Kidney (tissue), 13 donors: ENCODE measurements at regions not wholly inside any gene's neighbourhood (a gene's known extent, or its start where the extent isn't known, plus 50 kb on each side); places are given as distances from the start of the nearest gene placed in this dataset.

Experiments
- DNase-seq, 5 donors: peaks; one replicate each; pipeline ENCODE4 v3.0.0-alpha.2; 2013 to 2020
- FAIRE-seq: peaks from 2 replicates; lab custom pipeline; 2012; peaks lifted over from hg19 to GRCh38; lab: Jason Lieb, UNC
- H3K27ac ChIP-seq, 2 donors: one replicate each; pipeline ENCODE4 v1.7.0; 2013; ENCODE audit warnings: low read depth in 2 of 2, low read length in 2 of 2, inconsistent platforms in 1 of 2
- H3K27me3 ChIP-seq: one replicate; pipeline ENCODE4 v1.7.1; 2013; ENCODE audit warnings: low read length, inconsistent platforms; ENCODE audit not compliant: control insufficient read depth, insufficient read depth
- H3K36me3 ChIP-seq, 3 donors: one replicate each; pipeline versions ENCODE4 v1.7.0 to v1.7.1; 2013; ENCODE audit warnings: low read length in 3 of 3, control low read depth in 1 of 3, inconsistent platforms in 1 of 3; ENCODE audit not compliant: insufficient read depth in 3 of 3, control insufficient read depth in 2 of 3
- H3K4me1 ChIP-seq, 3 donors: one replicate each; pipeline versions ENCODE4 v1.7.0 to v1.7.1; 2013; ENCODE audit warnings: low read length in 3 of 3, inconsistent platforms in 1 of 3, low read depth in 1 of 3; ENCODE audit not compliant: control insufficient read depth in 2 of 3, insufficient read depth in 2 of 3
- H3K4me3 ChIP-seq, 3 donors: one replicate each; pipeline versions ENCODE4 v1.7.0 to v1.8.1; 2013; ENCODE audit warnings: low read length in 3 of 3, control low read depth in 1 of 3, inconsistent platforms in 1 of 3
- H3K9ac ChIP-seq, 3 donors: one replicate each; pipeline versions ENCODE4 v1.7.0 to v1.7.1; 2013; ENCODE audit warnings: low read length in 3 of 3, control low read depth in 1 of 3, inconsistent platforms in 1 of 3
- H3K9me3 ChIP-seq, 3 donors: one replicate each; pipeline versions ENCODE4 v1.7.0 to v1.7.1; 2013; ENCODE audit warnings: low read length in 3 of 3, control low read depth in 1 of 3, inconsistent platforms in 1 of 3; ENCODE audit not compliant: control insufficient read depth in 2 of 3, insufficient read depth in 1 of 3
- CTCF ChIP-seq: IDR thresholded peaks from 3 replicates; pipeline ENCODE4 v1.5.1; 2012; ENCODE audit warnings: mild to moderate bottlenecking, moderate library complexity, borderline replicate concordance; ENCODE audit not compliant: insufficient read depth; ENCODE audit errors: extremely low read depth
- intact Hi-C: fragments of 100-400 bp; cut with DNase I; formaldehyde crosslinking; loops from one replicate; pipeline ENCODE4 v1.11.1; 2022
- donor health status: control.
- donor health status: control.
- donor health status: control.
- donor health status: control.
- donor health status: control.
- donor health status: DM: yes; HTN: yes; CAD: no.
- donor health status: Normal renal cell carcinoma (clear cell type).

DNA sequence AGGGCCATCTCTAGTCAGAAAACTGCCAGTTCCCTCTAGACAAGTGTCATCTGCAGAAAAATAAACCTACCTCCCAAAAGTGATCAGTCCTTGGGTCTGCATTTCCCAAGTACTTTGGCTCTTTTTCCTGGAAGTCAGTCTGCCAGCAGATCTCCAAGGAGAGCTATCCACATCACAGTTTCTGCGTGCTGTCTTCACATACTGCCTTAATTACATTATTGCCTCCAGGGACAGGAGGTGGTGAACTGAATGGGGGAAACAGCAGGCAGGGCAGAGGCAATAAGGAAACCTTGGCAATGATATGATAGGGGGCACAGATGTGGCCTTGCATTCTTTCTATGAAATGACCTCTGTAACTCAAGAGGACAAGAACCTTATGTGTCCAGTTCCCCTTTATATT lies 105.9 kb upstream of the SIX2 start:
- H3K9me3 ChIP-seq: no peaks in the 10 kb centered on the region
- H3K27ac ChIP-seq: no peak overlapping the region
- intact Hi-C loops: no loop called here
- H3K4me1 ChIP-seq: no peaks in the 10 kb centered on the region
- no peaks in the 10 kb centered on the region for H3K27me3 ChIP-seq
- FAIRE-seq: no peak
- H3K36me3 ChIP-seq: no peaks in the 10 kb centered on the region
- H3K9ac ChIP-seq: no peak overlapping the region
- no peak for TF ChIP-seq CTCF
- DNase-seq: no peak
- no peak overlapping the region for H3K4me3 ChIP-seq

DNA sequence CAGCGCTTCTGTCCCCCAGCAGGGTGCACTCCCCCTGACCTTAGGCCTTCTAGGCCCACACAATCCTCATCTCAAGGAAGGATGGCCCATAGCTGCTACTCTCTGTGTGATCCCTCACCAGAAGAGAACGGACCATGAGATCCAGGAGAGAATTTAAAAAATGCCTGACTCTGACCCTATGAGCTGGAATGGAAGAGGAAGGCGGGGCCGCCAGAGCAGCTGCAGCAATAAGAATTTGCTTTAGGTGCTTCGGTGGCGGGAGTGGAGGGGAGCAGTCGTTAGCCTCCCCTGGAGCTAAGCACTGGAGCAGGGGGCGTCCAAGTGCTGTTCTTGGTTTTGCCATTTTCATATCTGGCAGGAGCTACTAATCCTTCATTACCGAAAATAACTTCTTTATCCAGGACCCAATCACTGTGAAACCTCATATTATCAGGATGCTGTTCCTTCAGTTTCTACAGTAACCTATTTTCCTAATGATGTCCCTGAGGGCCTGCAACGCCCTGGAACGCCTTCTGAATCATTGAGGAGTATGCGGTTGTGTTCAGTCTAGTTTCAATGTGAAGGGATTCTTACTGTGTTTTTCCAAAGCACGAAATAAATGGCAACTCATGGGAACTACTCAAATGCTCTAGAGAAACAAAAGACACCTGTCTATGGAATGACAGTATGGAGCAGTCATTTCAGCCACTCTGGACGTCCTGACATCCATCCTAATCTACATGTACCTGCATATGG lies 105.1 kb upstream of the SIX2 start:
- intact Hi-C loops: no loop called here
- TF ChIP-seq CTCF: no peak

GRCh38 chr2:45112750-45113149 lies 103.5 kb upstream of the SIX2 start:
- intact Hi-C loops: no loop called here
- no peak for TF ChIP-seq CTCF
- DNase-seq (no peak), FAIRE-seq (no peak)
- H3K9me3 ChIP-seq: no peaks in the 10 kb centered on the region
- no peak overlapping the region for H3K4me3 ChIP-seq
- H3K4me1 ChIP-seq: no peaks in the 10 kb centered on the region
- no peaks in the 10 kb centered on the region for H3K36me3 ChIP-seq
- H3K27me3 ChIP-seq: no peaks in the 10 kb centered on the region
- H3K9ac ChIP-seq: no peak overlapping the region
- H3K27ac ChIP-seq: no peak overlapping the region

More for the DNA sequence above, 105.1 kb upstream of the SIX2 start:
- Histone ChIP-seq H3K4me3 (no peak overlapping the region), H3K27me3 (no peaks in the 10 kb centered on the region), H3K36me3 (no peaks in the 10 kb centered on the region), H3K4me1 (no peaks in the 10 kb centered on the region), H3K9me3 (no peaks in the 10 kb centered on the region), H3K9ac (no peak overlapping the region), H3K27ac (no peak overlapping the region)
- no peak for FAIRE-seq
- no peak for DNase-seq
